Activated CD4-positive, alpha-beta T cell treated with anti-CD3 and anti-CD28 coated beads for 48 hours (primary cell): ENCODE measurements at regions not wholly inside any gene's neighbourhood (a gene's known extent, or its start where the extent isn't known, plus 50 kb on each side); places are given as distances from the start of the nearest gene placed in this dataset.
"Not testable (repeated sequence)": the region's sequence is repeated elsewhere in the genome, so short reads cannot be mapped to it uniquely, and the experiment has no call there.

Source experiments
- DNase-seq: peaks from one replicate; pipeline ENCODE4 v3.0.0-alpha.2; 2020

- no peak for DNase-seq
These were observed 188.9 kb downstream of the CAND1 start for GRCh38 chr12:67457778-67458665.

DNA sequence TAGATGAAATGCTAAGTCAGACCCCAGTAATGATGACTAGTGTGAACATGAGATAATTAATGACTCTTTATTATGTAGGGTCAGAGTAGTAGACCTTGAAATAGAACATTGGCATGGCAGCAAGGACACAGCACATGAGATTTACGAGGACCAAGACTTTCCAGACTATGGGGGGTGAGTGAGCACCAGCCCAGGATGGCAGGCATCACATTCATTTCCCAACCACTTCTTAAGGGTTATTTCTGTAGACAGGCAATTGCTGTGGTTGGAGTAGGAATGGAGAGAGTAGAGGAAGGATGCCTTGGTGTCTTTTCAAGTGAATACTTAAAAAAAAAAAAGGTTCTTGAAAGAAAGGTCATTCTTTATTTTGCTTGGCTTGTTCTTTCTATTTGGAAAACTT lies 189.4 kb upstream of the DYRK2 start:
- no peak for DNase-seq

DNA sequence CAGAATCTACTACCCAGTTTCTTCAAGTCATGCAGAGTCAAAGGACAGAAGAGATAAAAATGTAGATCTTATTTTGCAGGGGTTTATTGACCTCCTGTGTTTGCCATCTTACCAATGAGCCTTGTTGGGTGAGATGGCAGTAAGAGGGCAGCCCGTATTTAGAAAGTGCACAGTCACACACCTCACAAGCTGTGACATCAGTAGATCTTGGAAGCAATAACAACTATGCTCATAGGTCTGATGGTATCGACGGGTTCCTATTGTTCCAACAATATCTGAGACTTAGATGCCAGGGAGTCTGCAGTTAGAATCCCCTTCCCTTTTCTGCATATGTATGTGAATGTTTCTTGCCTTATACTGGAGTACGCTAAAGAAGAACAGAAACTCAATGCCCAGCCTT lies 189.0 kb upstream of the DYRK2 start:
- no peak for DNase-seq

GRCh38 chr12:67460388-67460787 lies 188.2 kb upstream of the DYRK2 start:
- DNase-seq = no peak

DNA sequence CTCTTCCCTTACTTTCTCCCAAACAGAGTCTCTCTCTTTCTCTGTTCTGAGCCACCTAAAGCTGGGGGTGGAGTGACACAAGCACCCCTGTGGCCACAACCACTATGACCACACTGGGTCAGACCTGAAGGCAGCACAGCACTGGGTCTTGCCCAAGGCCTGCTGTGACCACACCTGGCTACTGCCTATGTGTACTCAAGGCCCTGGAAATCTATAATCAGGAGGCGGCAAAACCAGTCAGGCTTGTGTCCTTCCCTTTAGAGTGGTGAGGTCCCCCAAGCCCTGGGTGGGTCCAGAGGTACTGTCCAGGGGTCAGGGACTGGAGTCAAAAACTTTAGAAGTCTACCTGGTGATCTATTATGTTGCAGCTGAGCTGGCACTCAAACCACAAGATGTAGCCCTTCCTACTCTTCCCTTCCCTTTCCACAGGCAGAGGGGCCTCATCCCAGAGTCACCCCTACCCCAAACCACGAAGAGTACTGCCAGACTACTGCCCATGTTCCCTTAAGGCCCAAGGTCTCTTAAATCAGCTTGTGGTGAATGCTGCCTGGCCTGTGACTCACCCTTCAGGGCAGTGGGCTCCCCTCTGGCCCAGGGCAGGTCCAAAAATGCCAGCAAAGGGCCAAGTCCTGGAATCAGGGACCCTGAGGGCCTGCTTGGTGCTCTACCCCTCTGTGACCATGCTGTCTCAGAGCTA lies 179.8 kb upstream of the DYRK2 start:
- DNase-seq = no peak

DNA sequence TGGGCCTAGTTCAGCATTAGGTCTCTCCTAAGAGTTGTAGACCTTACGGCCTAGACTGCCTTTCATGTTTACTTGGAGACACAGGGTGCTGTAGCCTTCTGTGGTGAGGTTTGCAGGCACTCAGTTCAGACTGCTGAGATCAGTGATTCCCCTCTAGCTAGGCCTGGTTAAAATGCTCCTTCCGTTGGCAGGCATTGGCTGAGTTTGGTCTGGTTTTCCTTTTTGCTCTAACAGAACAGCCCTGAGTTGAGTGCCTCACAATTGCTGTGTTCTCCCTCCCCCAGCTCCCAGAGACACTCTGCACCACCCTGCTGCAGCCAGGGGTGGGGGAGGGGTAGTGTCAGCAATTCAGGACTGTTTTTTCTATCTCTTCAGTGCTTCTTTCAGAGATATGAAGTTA lies 178.9 kb upstream of the DYRK2 start:
- DNase-seq = no peak

- no peak for DNase-seq
These were observed 176.7 kb upstream of the DYRK2 start for GRCh38 chr12:67471810-67472209.

GRCh38 chr12:67472539-67472938 lies 176.0 kb upstream of the DYRK2 start:
- no peak for DNase-seq

DNA sequence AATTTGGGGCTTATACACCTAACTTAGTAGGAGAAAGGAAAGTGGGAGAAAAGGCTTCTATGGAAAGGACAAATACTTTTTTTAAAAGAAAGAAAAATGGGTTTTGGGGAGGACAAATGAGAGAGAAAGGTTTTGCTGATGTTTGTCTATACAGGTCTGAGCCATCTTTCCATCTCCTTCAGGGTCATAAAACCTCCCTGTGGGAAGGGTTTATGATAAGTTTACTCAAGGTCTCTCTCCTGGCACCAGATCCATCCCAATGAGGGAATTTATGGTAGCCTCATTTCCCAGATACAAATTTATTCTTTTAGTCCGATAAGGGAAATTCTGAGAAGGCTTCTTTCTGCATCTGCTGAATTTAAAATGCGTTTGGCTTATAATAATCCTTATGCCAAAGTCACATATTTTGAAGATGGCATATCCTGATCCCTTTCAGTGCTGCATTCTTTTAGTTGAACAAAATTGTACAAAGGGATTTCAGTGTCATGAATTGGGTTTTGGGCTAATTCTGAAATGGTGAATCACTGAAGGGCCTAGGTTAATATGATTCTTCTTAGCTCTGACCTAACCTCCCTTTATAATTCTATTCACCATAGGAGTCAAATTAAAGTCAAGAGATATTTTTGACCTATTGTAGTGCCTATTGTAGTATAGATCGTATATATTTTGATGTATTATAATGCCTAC lies 173.5 kb upstream of the DYRK2 start:
- no peak for DNase-seq

- DNase-seq = no peak
These were observed 172.8 kb upstream of the DYRK2 start for GRCh38 chr12:67475725-67476124.

DNA sequence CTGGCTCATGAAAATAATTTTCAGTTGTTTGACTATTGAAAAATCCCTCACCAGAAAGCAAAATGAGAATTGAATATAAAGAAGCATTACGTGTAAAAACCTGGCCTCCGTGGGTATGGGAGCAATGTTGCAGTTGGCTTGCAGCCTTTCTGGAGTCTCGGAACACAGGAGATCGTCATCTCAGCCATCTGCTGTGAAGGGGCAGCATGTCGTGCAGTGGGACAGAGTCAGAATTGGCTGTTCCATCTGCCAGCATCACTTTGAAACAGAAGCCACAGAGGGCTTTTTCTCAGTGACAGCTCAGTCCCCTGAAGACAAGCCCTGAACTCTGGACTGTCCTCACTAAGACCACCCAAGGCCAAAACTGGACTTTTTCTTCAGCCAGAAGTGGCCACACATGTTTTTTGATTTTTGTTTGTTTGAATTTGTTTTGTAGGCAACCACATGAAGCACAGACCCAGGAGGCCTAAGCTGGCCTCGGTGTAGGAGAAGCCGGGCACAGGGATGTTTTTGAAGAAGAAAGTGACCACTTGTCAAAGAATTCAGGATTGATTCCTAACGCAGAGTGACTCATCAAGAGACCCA lies 170.8 kb upstream of the DYRK2 start:
- no peak for DNase-seq

DNA sequence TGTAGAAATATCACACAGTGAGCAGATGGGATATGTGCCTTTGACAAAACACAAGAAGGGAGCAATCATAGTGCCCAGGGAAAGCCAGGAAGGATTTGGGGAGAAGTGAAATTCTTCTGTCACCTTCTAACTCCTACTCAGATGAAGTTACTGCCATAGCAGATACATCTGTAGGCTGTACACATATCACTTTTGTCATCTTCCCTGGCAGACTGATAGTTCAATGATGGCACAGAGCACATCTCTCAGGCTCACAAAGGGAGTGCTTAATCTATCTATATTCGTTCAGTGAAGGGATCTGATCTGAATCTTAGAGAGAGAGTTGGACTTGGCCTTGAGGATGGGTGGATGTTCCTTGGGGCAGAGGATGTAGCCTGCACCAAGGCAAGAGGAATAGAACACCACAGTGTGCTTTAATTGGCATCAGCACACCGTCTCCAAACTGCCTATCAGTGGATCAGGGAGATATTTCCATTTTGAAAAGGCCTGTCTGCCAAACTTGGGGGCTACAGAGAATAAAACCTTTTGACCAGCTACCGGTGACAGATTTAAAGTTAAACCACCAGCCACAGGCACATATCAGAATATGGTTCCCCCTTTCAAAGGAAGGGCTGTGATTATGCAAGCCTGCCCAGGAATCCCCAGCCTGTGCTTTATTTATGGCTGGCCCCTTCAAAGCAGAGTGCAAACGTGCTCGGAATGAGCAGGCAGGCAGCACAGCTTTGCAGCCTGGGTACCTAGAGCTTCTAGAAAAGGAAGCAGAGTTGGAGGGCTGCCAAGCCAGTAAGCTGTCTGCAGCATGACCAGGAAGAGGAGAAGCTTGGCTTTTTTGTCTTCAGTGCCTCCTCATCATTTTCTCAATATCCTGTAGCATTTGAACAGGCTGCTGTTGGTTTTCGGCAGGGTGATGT lies 165.5 kb upstream of the DYRK2 start:
- peak; percentile 59 for DNase-seq

- DNase-seq = no peak
These were observed 164.5 kb upstream of the DYRK2 start for GRCh38 chr12:67483871-67484554.

- DNase-seq = no peak
These were observed 163.6 kb upstream of the DYRK2 start for GRCh38 chr12:67484791-67485480.

DNA sequence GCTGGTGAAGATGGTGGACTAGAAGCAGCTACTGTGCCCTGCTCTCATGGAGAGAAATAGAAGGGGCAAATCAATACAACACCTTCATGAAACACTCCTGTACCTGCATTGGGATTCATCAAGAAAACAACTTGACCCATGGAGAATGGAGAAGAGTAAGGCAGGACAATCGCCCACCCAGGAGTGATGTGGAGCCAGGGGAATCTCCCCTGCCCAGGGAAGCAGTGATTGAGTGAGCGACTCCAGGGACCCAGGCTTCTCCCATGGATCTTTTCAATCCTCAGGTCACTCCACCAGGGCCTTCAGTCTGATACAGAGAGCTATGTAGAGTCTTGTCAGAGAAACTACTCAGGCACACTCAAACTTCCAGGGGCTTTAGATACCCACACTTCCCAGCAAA lies 161.9 kb upstream of the DYRK2 start:
- DNase-seq = no peak

- not testable (repeated sequence) for DNase-seq
These were observed 160.2 kb upstream of the DYRK2 start for GRCh38 chr12:67488349-67488748.

DNA sequence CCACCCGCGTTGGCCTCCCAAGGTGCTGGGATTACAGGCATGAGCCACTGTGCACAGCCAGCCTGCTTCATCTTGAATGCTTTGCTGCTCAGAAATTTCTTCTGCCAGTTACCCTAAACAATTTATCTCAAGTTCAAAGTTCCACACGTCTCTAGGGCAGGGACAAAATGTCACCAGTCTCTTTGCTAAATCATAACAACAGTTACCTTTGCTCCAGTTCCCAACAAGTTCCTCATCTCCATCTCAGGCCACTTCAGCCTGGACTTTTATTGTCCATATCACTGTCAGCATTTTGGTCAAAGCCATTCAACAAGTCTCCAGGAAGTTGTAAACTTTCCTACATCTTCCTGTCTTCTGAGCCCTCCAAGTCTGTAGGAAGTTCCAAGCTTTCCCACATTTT lies 159.5 kb upstream of the DYRK2 start:
- no peak for DNase-seq

- DNase-seq = no peak
These were observed 152.0 kb upstream of the DYRK2 start for GRCh38 chr12:67496581-67496980.

DNA sequence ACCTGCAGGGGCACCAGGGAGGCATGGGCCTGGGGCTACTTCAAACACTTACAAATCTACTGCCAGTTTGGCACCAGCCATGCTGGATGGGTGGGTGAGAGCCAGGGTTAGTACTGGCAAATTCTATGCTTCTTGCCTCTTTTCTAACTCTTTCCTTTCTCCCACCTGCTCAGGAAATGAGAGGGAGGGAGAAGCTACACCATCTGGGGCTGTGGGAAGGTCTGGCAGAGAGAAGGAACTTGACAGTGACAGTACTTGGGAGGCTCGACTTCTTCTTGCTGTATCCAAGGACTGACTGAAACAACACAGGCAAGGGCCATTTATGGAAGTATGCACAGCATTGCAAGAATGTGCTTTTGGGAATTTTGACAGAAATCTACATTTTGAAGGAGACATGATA lies 149.6 kb upstream of the DYRK2 start:
- DNase-seq = no peak

DNA sequence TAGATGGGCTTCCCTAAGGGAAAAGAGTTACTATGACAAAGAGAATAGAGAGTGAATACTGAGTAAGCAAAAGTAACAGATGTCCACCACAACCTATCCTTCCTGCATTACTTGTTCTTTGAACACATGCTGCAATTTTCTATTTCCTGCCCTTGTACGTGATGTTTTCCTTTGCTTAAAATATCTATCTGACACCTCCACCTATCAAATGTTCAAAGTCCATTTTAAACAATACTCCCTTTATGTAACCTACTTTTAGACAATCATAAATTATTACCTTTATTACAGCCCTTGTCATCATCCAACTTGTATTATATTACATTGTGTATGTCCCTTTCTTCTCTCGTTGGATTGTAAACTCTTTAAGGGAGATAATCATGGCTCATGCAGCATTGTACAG lies 147.2 kb upstream of the DYRK2 start:
- no peak for DNase-seq

GRCh38 chr12:67504026-67504425 lies 144.5 kb upstream of the DYRK2 start:
- DNase-seq = no peak
